ENCODE measurements at regions not wholly inside any gene's neighbourhood (a gene's known extent, or its start where the extent isn't known, plus 50 kb on each side); places are given as distances from the start of the nearest gene placed in this dataset.

GRCh38 chr2:236661762-236662110, 92.1 kb downstream of the ACKR3 start:
- intact Hi-C loops (cut with DNase I; ENCODE audit: low total_unique reads): no loop called here
- no peak for TF ChIP-seq CTCF (IDR thresholded peaks at IDR 0.05)
- no peak for TF ChIP-seq POLR2A (IDR thresholded peaks at IDR 0.05)
- peak; percentile 14 to 76 for DNase-seq (ENCODE audit: low spot score in 2 of 2)
- no peak overlapping the region for H3K4me3 ChIP-seq (ENCODE audit: low read depth, poor library complexity, severe bottlenecking)
- WGBS, 2 donors: 52 to 76% methylated on average over 2 of the region's 2 CpGs

- DNase-seq (ENCODE audit: low spot score in 2 of 2): peak in 1 of 2 donors; percentile 76
- TF ChIP-seq POLR2A (IDR thresholded peaks at IDR 0.05) (no peak), CTCF (IDR thresholded peaks at IDR 0.05) (no peak)
- H3K4me3 ChIP-seq (ENCODE audit: low read depth, poor library complexity, severe bottlenecking): no peak overlapping the region
- 76% methylated on average over 11 of the region's 11 CpGs for WGBS, 2 donors
- intact Hi-C loops (cut with DNase I; ENCODE audit: low total_unique reads): no loop called here
These were observed 92.9 kb downstream of the ACKR3 start for GRCh38 chr2:236662231-236663185.

- 49 to 59% methylated on average over 17 of the region's 17 CpGs for WGBS, 2 donors
- TF ChIP-seq CTCF (IDR thresholded peaks at IDR 0.05) (no peak), POLR2A (IDR thresholded peaks at IDR 0.05) (no peak)
- peak in 1 of 2 donors; percentile 92 for DNase-seq (ENCODE audit: low spot score in 2 of 2)
- no peak overlapping the region for H3K4me3 ChIP-seq (ENCODE audit: low read depth, poor library complexity, severe bottlenecking)
- intact Hi-C loops (cut with DNase I; ENCODE audit: low total_unique reads): no loop called here
These were observed 93.9 kb downstream of the ACKR3 start for GRCh38 chr2:236663287-236664101.

DNA sequence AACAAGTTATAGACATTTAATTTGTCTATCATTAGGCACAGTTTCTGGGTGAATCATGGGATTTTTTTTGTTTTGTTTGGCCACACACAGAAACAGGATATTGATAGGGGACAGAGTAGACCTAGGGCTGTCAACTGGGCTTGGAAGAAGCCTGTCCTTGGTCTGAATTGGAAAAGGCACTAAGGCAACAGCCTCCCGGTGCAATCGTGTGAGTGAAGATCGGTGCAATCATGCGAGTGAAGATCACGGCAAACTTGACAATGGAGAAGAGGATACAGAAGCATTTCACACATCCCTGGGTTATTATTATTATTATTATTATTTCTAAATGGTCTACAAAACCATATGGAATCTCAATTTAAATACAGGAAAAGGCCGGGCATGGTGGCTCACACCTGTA, 94.5 kb downstream of the ACKR3 start:
- no peak overlapping the region for H3K4me3 ChIP-seq (ENCODE audit: low read depth, poor library complexity, severe bottlenecking)
- intact Hi-C loops (cut with DNase I; ENCODE audit: low total_unique reads): no loop called here
- WGBS, 2 donors: 64 to 83% methylated on average over 6 of the region's 6 CpGs
- DNase-seq (ENCODE audit: low spot score in 2 of 2): no peak
- TF ChIP-seq POLR2A (IDR thresholded peaks at IDR 0.05): no peak
- TF ChIP-seq CTCF (IDR thresholded peaks at IDR 0.05): no peak

DNA sequence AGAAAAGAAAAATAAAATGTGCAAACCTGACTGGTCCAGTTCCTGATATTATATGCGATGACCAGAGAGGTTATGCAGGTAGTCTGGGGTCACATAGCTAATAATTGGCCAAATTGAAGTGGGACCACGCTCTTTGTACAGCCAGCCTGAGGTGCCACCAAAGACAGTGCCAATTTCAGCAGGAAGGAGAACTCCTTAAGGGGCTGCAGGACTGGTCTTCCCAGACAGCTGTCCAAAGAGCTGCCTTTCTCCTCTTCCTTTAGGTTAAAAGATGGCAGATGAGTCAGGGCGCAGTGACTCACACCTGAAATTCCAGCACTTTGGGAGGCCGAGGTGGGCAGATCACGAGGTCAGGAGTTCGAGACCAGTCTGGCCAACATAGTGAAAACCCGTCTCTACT, 95.5 kb downstream of the ACKR3 start:
- 79 to 86% methylated on average over 7 of the region's 7 CpGs for WGBS, 2 donors
- no peak for TF ChIP-seq POLR2A (IDR thresholded peaks at IDR 0.05)
- intact Hi-C loops (cut with DNase I; ENCODE audit: low total_unique reads): no loop called here
- H3K4me3 ChIP-seq (ENCODE audit: low read depth, poor library complexity, severe bottlenecking): no peak overlapping the region
- DNase-seq (ENCODE audit: low spot score in 2 of 2): peak in 1 of 2 donors; percentile 10

DNA sequence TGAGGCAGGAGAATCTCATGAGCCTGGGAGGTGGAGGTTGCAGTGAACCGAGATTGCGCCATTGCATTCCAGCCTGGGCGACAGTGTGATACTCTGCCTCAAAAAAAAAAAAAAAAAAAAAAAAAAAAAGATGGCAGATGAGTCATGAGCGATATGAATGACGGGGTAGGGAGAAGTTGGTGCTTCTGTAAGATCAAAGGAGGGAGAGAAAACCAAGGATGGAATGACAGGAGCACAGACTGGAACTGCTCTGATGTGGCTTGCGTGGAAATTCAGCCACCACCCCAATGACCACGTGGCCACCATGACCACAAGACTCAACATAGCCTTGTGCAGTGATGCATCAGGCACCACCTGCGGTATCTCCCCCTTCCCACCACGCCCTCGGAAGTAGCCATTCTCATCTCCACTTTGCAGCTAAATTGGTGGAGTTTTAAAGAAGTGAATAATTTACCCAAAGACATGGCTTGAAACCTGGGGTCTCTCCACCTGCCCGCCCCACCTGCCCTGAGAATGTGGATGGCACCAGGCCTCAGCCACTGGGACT, 96.0 kb downstream of the ACKR3 start:
- 71 to 89% methylated on average over 11 of the region's 11 CpGs for WGBS, 2 donors
- no peak overlapping the region for H3K4me3 ChIP-seq (ENCODE audit: low read depth, poor library complexity, severe bottlenecking)
- DNase-seq (ENCODE audit: low spot score in 2 of 2): peak in 1 of 2 donors; percentile 12
- TF ChIP-seq POLR2A (IDR thresholded peaks at IDR 0.05): no peak
- no peak for TF ChIP-seq CTCF (IDR thresholded peaks at IDR 0.05)
- intact Hi-C loops (cut with DNase I; ENCODE audit: low total_unique reads): no loop called here
